Spleen (tissue), 11 donors: ENCODE measurements at regions not wholly inside any gene's neighbourhood (a gene's known extent, or its start where the extent isn't known, plus 50 kb on each side); places are given as distances from the start of the nearest gene placed in this dataset.
"Not testable (repeated sequence)": the region's sequence is repeated elsewhere in the genome, so short reads cannot be mapped to it uniquely, and the experiment has no call there.

Experiments
- DNase-seq: peaks from one replicate; pipeline ENCODE4 v3.0.0-alpha.2; 2020
- H3K27ac ChIP-seq, 8 donors: fragments of 200-600 bp; sonication (generic) in 7 of 8; 1 replicate in 4 of 8; 2 replicates in 4 of 8; pipeline versions ENCODE4 v1.5.0 to v1.8.0; 2016 to 2021; ENCODE audit warnings: inconsistent platforms in 4 of 8, mild to moderate bottlenecking in 4 of 8, moderate library complexity in 1 of 8
- H3K27me3 ChIP-seq, 7 donors: fragments of 200-600 bp; sonication (generic) in 6 of 7; replicated peaks in 1 of 7; 1 replicate in 4 of 7; 2 replicates in 3 of 7; pipeline versions ENCODE4 v1.5.0 to v1.8.0; 2016 to 2021; ENCODE audit warnings: inconsistent platforms in 3 of 7, mild to moderate bottlenecking in 1 of 7
- H3K36me3 ChIP-seq, 6 donors: fragments of 200-600 bp; sonication (generic) in 5 of 6; 1 replicate in 4 of 6; 2 replicates in 2 of 6; pipeline versions ENCODE4 v1.5.0 to v1.8.0; 2016 to 2021; ENCODE audit warnings: inconsistent platforms in 2 of 6
- H3K4me1 ChIP-seq, 6 donors: fragments of 200-600 bp; sonication (generic) in 5 of 6; 1 replicate in 3 of 6; 2 replicates in 3 of 6; pipeline versions ENCODE4 v1.5.0 to v1.8.0; 2016 to 2021; ENCODE audit warnings: inconsistent platforms in 3 of 6
- H3K4me3 ChIP-seq, 8 donors: fragments of 200-600 bp; sonication (generic) in 7 of 8; 1 replicate in 4 of 8; 2 replicates in 4 of 8; pipeline versions ENCODE4 v1.5.0 to v1.8.0; 2016 to 2021; ENCODE audit warnings: inconsistent platforms in 4 of 8, mild to moderate bottlenecking in 4 of 8, moderate library complexity in 2 of 8
- H3K9me3 ChIP-seq, 8 donors: fragments of 200-600 bp; sonication (generic) in 7 of 8; 1 replicate in 4 of 8; 2 replicates in 4 of 8; pipeline versions ENCODE4 v1.5.0 to v1.8.0; 2016 to 2021; ENCODE audit warnings: inconsistent platforms in 4 of 8
- CTCF ChIP-seq, 11 experiments: fragments of 200-600 bp in 7 of 11; fragments of 450-650 bp in 4 of 11; sonication (generic) in 4 of 11; IDR thresholded peaks in 8 of 11; conservative IDR thresholded peaks in 3 of 11; 1 replicate in 7 of 11; 2 replicates in 4 of 11; pipeline versions ENCODE4 v1.4.0 to v1.8.0; 2016 to 2021; ENCODE audit warnings: antibody characterized with exemption in 11 of 11, inconsistent platforms in 4 of 11, mild to moderate bottlenecking in 1 of 11
- POLR2A ChIP-seq, 3 donors: fragments of 450-650 bp; IDR thresholded peaks; one replicate each; pipeline ENCODE4 v1.5.1; 2017; ENCODE audit warnings: antibody characterized with exemption in 3 of 3, mild to moderate bottlenecking in 1 of 3
- POLR2AphosphoS5 ChIP-seq, 3 donors: sonication (generic); formaldehyde crosslinking; IDR thresholded peaks; one replicate each; pipeline ENCODE4 v1.5.1; 2017; ENCODE audit warnings: antibody characterized with exemption in 3 of 3
- WGBS, 5 donors: extraction: QIAGEN DNeasy Blood & Tissue Kit in 3 of 5; methylation state at CpG; one replicate each; pipeline versions ENCODE4 v1.1.5 to v1.1.7; 2013 to 2018; 5-methylcytosine and 5-hydroxymethylcytosine counted together
- intact Hi-C: fragments of 100-400 bp; cut with DNase I; formaldehyde crosslinking; loops from one replicate; pipeline ENCODE4 v1.15.0; 2023; ENCODE audit warnings: low total_unique reads
- donor health status: healthy with polysubstance abuse.
- donor health status: DM: no; HTN: no; CAD: no; lungs with moderate emphysema.
- donor health status: DM: no; HTN: no; CAD: no.
- donor health status: Bipolar disorder and iron deficiency.
- donor health status: healthy.
- donor health status: DM: no; HTN: no; CAD: no.
- donor health status: DM: yes; HTN: yes; CAD: no.

GRCh38 chr2:40030456-40030975, 251.5 kb upstream of the THUMPD2 start:
- no peak overlapping the region for H3K4me3 ChIP-seq
- 75 to 96% (median 89%) methylated on average over 2 of the region's 2 CpGs for WGBS, 5 donors

GRCh38 chr2:40028792-40029488, 249.9 kb upstream of the THUMPD2 start:
- 77 to 93% (median 87%) methylated on average over 1 of the region's 1 CpG for WGBS, 5 donors
- DNase-seq, result no peak
- intact Hi-C loops, result no loop called here
- Histone ChIP-seq H3K4me3 (no peak overlapping the region), H3K27ac (no peak overlapping the region), H3K4me1 (no peaks in the 10 kb centered on the region), H3K9me3 (peaks cover 0 to 7% (median under 1%) of the 10 kb centered on the region in 8 donors), H3K36me3 (no peaks in the 10 kb centered on the region), H3K27me3 (no peaks in the 10 kb centered on the region)
- TF ChIP-seq CTCF (IDR thresholded peaks at IDR 0.05 in 8 of 11, conservative IDR thresholded peaks at IDR 0.05 in 3 of 11) (no peak), POLR2A (IDR thresholded peaks at IDR 0.05) (no peak), POLR2AphosphoS5 (IDR thresholded peaks at IDR 0.05) (no peak)

More at GRCh38 chr2:40030456-40030975, 251.5 kb upstream of the THUMPD2 start:
- H3K9me3 ChIP-seq, result peaks cover 0 to 19% (median 11%) of the 10 kb centered on the region in 8 donors
- no peaks in the 10 kb centered on the region for H3K36me3 ChIP-seq
- no peak for DNase-seq
- intact Hi-C loops, result no loop called here
- no peak overlapping the region for H3K27ac ChIP-seq
- TF ChIP-seq CTCF (IDR thresholded peaks at IDR 0.05 in 8 of 11, conservative IDR thresholded peaks at IDR 0.05 in 3 of 11), result no peak
- no peak for TF ChIP-seq POLR2AphosphoS5 (IDR thresholded peaks at IDR 0.05)
- TF ChIP-seq POLR2A (IDR thresholded peaks at IDR 0.05), result no peak
- H3K4me1 ChIP-seq, result no peaks in the 10 kb centered on the region
- no peaks in the 10 kb centered on the region for H3K27me3 ChIP-seq

- TF ChIP-seq POLR2A (IDR thresholded peaks at IDR 0.05) (no peak), POLR2AphosphoS5 (IDR thresholded peaks at IDR 0.05) (no peak), CTCF (IDR thresholded peaks at IDR 0.05 in 8 of 11, conservative IDR thresholded peaks at IDR 0.05 in 3 of 11) (no peak)
- intact Hi-C loops, result no loop called here
- DNase-seq, result no peak
Measured at GRCh38 chr2:40027968-40028367, 248.9 kb upstream of the THUMPD2 start.

GRCh38 chr2:40025276-40025675, 246.2 kb upstream of the THUMPD2 start:
- H3K36me3 ChIP-seq, intact Hi-C loops, DNase-seq, H3K27me3 ChIP-seq, H3K4me1 ChIP-seq, H3K4me3 ChIP-seq, H3K27ac ChIP-seq: not testable (repeated sequence)
- 77 to 86% (median 82%) methylated on average over 2 to 3 of the region's 3 CpGs for WGBS, 5 donors
- peaks cover 0 to 25% (median 19%) of the 10 kb centered on the region in 8 donors for H3K9me3 ChIP-seq

More at GRCh38 chr2:40027968-40028367, 248.9 kb upstream of the THUMPD2 start:
- 87 to 93% (median 88%) methylated on average over 1 of the region's 1 CpG for WGBS, 5 donors
- no peak overlapping the region for H3K4me3 ChIP-seq
- no peaks in the 10 kb centered on the region for H3K27me3 ChIP-seq
- H3K36me3 ChIP-seq, result no peaks in the 10 kb centered on the region
- no peak overlapping the region for H3K27ac ChIP-seq
- peaks cover 0 to 3% (median 0%) of the 10 kb centered on the region in 8 donors for H3K9me3 ChIP-seq
- H3K4me1 ChIP-seq, result no peaks in the 10 kb centered on the region
